ENCODE measurements at regions not wholly inside any gene's neighbourhood (a gene's known extent, or its start where the extent isn't known, plus 50 kb on each side); places are given as distances from the start of the nearest gene placed in this dataset.
"Not testable (repeated sequence)": the region's sequence is repeated elsewhere in the genome, so short reads cannot be mapped to it uniquely, and the experiment has no call there.

GRCh38 chr15:95041297-95041696, 809.9 kb downstream of the MCTP2 start:
- in situ Hi-C loops (cut with MboI), result no loop called here
- WGBS, 2 experiments (ENCODE audit: low coverage in 1 of 2, low lambda C conversion rate in 2 of 2, missing lambda C conversion rate in 2 of 2), result 84 to 96% methylated on average over 1 of the region's 1 CpG

GRCh38 chr15:95043236-95043932, 812.0 kb downstream of the MCTP2 start:
- H3K27ac ChIP-seq; H3K4me3 ChIP-seq; DNase-seq; H3K4me1 ChIP-seq (ENCODE audit: insufficient read depth); H3K4me2 ChIP-seq (ENCODE audit: unreplicated experiment); H3K9me3 ChIP-seq (ENCODE audit: low read depth); H4K20me1 ChIP-seq (ENCODE audit: insufficient read depth); H3F3A ChIP-seq (ENCODE audit: insufficient read depth); in situ Hi-C loops (cut with MboI); H3K9ac ChIP-seq; H3K79me2 ChIP-seq (ENCODE audit: insufficient read depth); H3K36me3 ChIP-seq (ENCODE audit: low read depth); H3K9me2 ChIP-seq (ENCODE audit: insufficient read depth); H2AFZ ChIP-seq; H3K27me3 ChIP-seq (replicated peaks; ENCODE audit: insufficient read depth): not testable (repeated sequence)
- 64 to 71% methylated on average over 9 of the region's 9 CpGs for WGBS, 2 experiments (ENCODE audit: low coverage in 1 of 2, low lambda C conversion rate in 2 of 2, missing lambda C conversion rate in 2 of 2)

More at GRCh38 chr15:95041297-95041696, 809.9 kb downstream of the MCTP2 start:
- Histone ChIP-seq H3K27ac (no peak overlapping the region), H3K79me2 (ENCODE audit: insufficient read depth) (no peaks in the 10 kb centered on the region), H3K4me3 (no peak overlapping the region), H3K27me3 (replicated peaks; ENCODE audit: insufficient read depth) (no peaks in the 10 kb centered on the region), H3K9me3 (ENCODE audit: low read depth) (no peaks in the 10 kb centered on the region), H3F3A (ENCODE audit: insufficient read depth) (no peaks in the 10 kb centered on the region), H3K9ac (no peak overlapping the region), H2AFZ (no peak overlapping the region), H3K36me3 (ENCODE audit: low read depth) (no peaks in the 10 kb centered on the region), H4K20me1 (ENCODE audit: insufficient read depth) (no peaks in the 10 kb centered on the region), H3K4me2 (ENCODE audit: unreplicated experiment) (no peak overlapping the region), H3K4me1 (ENCODE audit: insufficient read depth) (no peaks in the 10 kb centered on the region), H3K9me2 (ENCODE audit: insufficient read depth) (no peaks in the 10 kb centered on the region)
- DNase-seq, result peak; percentile 11
- TF ChIP-seq EZH2 (IDR thresholded peaks at IDR 0.05; ENCODE audit: insufficient read depth, poor library complexity, severe bottlenecking) (no peak), EZH2phosphoT487 (IDR thresholded peaks at IDR 0.05; ENCODE audit: insufficient read depth, low read depth) (no peak)

- no peak for DNase-seq
- Histone ChIP-seq H3K9ac (no peak overlapping the region), H3K27me3 (replicated peaks; ENCODE audit: insufficient read depth) (no peaks in the 10 kb centered on the region), H3K4me1 (ENCODE audit: insufficient read depth) (no peaks in the 10 kb centered on the region), H3F3A (ENCODE audit: insufficient read depth) (no peaks in the 10 kb centered on the region), H3K4me2 (ENCODE audit: unreplicated experiment) (no peak overlapping the region), H3K36me3 (ENCODE audit: low read depth) (no peaks in the 10 kb centered on the region), H4K20me1 (ENCODE audit: insufficient read depth) (no peaks in the 10 kb centered on the region), H3K4me3 (no peak overlapping the region), H3K9me3 (ENCODE audit: low read depth) (no peaks in the 10 kb centered on the region), H3K27ac (no peak overlapping the region), H3K9me2 (ENCODE audit: insufficient read depth) (no peaks in the 10 kb centered on the region), H2AFZ (no peak overlapping the region), H3K79me2 (ENCODE audit: insufficient read depth) (no peaks in the 10 kb centered on the region)
- WGBS, 2 experiments (ENCODE audit: low coverage in 1 of 2, low lambda C conversion rate in 2 of 2, missing lambda C conversion rate in 2 of 2), result 47 to 67% methylated on average over 1 of the region's 1 CpG
- TF ChIP-seq EZH2 (IDR thresholded peaks at IDR 0.05; ENCODE audit: insufficient read depth, poor library complexity, severe bottlenecking) (no peak), EZH2phosphoT487 (IDR thresholded peaks at IDR 0.05; ENCODE audit: insufficient read depth, low read depth) (no peak)
- in situ Hi-C loops (cut with MboI), result no loop called here
Measured at GRCh38 chr15:95043933-95044313, 812.6 kb downstream of the MCTP2 start.

GRCh38 chr15:95044745-95045417, 813.5 kb downstream of the MCTP2 start:
- Histone ChIP-seq H3K9ac (no peak overlapping the region), H3K36me3 (ENCODE audit: low read depth) (no peaks in the 10 kb centered on the region), H3K27ac (no peak overlapping the region), H4K20me1 (ENCODE audit: insufficient read depth) (no peaks in the 10 kb centered on the region), H3K9me3 (ENCODE audit: low read depth) (no peaks in the 10 kb centered on the region), H3K4me2 (ENCODE audit: unreplicated experiment) (no peak overlapping the region), H3K27me3 (replicated peaks; ENCODE audit: insufficient read depth) (no peaks in the 10 kb centered on the region), H3K4me3 (no peak overlapping the region), H2AFZ (no peak overlapping the region), H3K79me2 (ENCODE audit: insufficient read depth) (no peaks in the 10 kb centered on the region), H3K4me1 (ENCODE audit: insufficient read depth) (no peaks in the 10 kb centered on the region), H3K9me2 (ENCODE audit: insufficient read depth) (no peaks in the 10 kb centered on the region), H3F3A (ENCODE audit: insufficient read depth) (no peaks in the 10 kb centered on the region)
- 62 to 63% methylated on average over 8 of the region's 8 CpGs for WGBS, 2 experiments (ENCODE audit: low coverage in 1 of 2, low lambda C conversion rate in 2 of 2, missing lambda C conversion rate in 2 of 2)
- TF ChIP-seq EZH2 (IDR thresholded peaks at IDR 0.05; ENCODE audit: insufficient read depth, poor library complexity, severe bottlenecking) (no peak), EZH2phosphoT487 (IDR thresholded peaks at IDR 0.05; ENCODE audit: insufficient read depth, low read depth) (no peak)
- in situ Hi-C loops (cut with MboI), result no loop called here
- DNase-seq, result no peak

All from GM23248 (cell line).